Astrocyte (in vitro differentiated cells and primary cell): ENCODE measurements at regions not wholly inside any gene's neighbourhood (a gene's known extent, or its start where the extent isn't known, plus 50 kb on each side); places are given as distances from the start of the nearest gene placed in this dataset.
A peak's percentile ranks its signal among the peaks of the same experiment; 100 is the strongest.
"Not testable (repeated sequence)": the region's sequence is repeated elsewhere in the genome, so short reads cannot be mapped to it uniquely, and the experiment has no call there.

Experiments
- DNase-seq: peaks from one replicate; pipeline ENCODE4 v3.0.0-alpha.2; 2010; ENCODE audit warnings: low read depth
- FAIRE-seq: peaks from 2 replicates; lab custom pipeline; 2011; peaks lifted over from hg19 to GRCh38; lab: Jason Lieb, UNC
- H2AFZ ChIP-seq: 2 replicates; pipeline ENCODE4 v1.6.0; 2012; ENCODE audit warnings: low read depth, low read length, inconsistent platforms
- H3K27ac ChIP-seq: 2 replicates; pipeline ENCODE4 v1.5.1; 2011; ENCODE audit warnings: low read depth, low read length, inconsistent platforms
- H3K27me3 ChIP-seq: 2 replicates; pipeline ENCODE4 v1.6.0; 2011; ENCODE audit warnings: low read length, inconsistent platforms; ENCODE audit not compliant: insufficient read depth
- H3K36me3 ChIP-seq: 2 replicates; pipeline ENCODE4 v1.5.1; 2011; ENCODE audit warnings: low read length, inconsistent platforms; ENCODE audit not compliant: insufficient read depth
- H3K4me1 ChIP-seq: 2 replicates; pipeline ENCODE4 v1.5.1; 2011; ENCODE audit warnings: low read length, inconsistent platforms; ENCODE audit not compliant: insufficient read depth
- H3K4me2 ChIP-seq: 2 replicates; pipeline ENCODE4 v1.6.0; 2012; ENCODE audit warnings: low read length, inconsistent platforms
- H3K4me3 ChIP-seq: 2 replicates; pipeline ENCODE4 v1.5.1; 2011; ENCODE audit warnings: low read depth, mild to moderate bottlenecking, low read length, inconsistent platforms; ENCODE audit not compliant: insufficient read depth
- H3K79me2 ChIP-seq: 2 replicates; pipeline ENCODE4 v1.6.0; 2012; ENCODE audit warnings: mild to moderate bottlenecking, low read length, inconsistent platforms; ENCODE audit not compliant: insufficient read depth
- H3K9ac ChIP-seq: 2 replicates; pipeline ENCODE4 v1.6.0; 2012; ENCODE audit warnings: mild to moderate bottlenecking, low read length, inconsistent platforms
- H3K9me3 ChIP-seq: 2 replicates; pipeline ENCODE4 v1.5.1; 2012; ENCODE audit warnings: low read depth, mild to moderate bottlenecking, low read length, inconsistent platforms; ENCODE audit not compliant: insufficient read depth
- H4K20me1 ChIP-seq: 2 replicates; pipeline ENCODE4 v1.6.0; 2012; ENCODE audit warnings: low read length, inconsistent platforms; ENCODE audit not compliant: insufficient read depth
- H3K27ac Mint-ChIP-seq: one replicate; pipeline ENCODE4 v1.8.0; 2021; ENCODE audit warnings: mild to moderate bottlenecking, mixed read lengths; ENCODE audit not compliant: unreplicated experiment
- H3K27me3 Mint-ChIP-seq: one replicate; pipeline ENCODE4 v1.8.0; 2021; ENCODE audit warnings: low read depth, mixed read lengths; ENCODE audit not compliant: unreplicated experiment
- H3K36me3 Mint-ChIP-seq: one replicate; pipeline ENCODE4 v1.8.0; 2021; ENCODE audit warnings: low read depth, mixed read lengths; ENCODE audit not compliant: unreplicated experiment
- H3K4me1 Mint-ChIP-seq: one replicate; pipeline ENCODE4 v1.8.0; 2021; ENCODE audit warnings: low read depth, mixed read lengths; ENCODE audit not compliant: unreplicated experiment
- H3K4me3 Mint-ChIP-seq: one replicate; pipeline ENCODE4 v1.8.0; 2021; ENCODE audit warnings: mild to moderate bottlenecking, moderate library complexity, mixed read lengths; ENCODE audit not compliant: unreplicated experiment
- H3K9me3 Mint-ChIP-seq: one replicate; pipeline ENCODE4 v1.8.0; 2021; ENCODE audit warnings: mild to moderate bottlenecking, mixed read lengths; ENCODE audit not compliant: unreplicated experiment
- CTCF ChIP-seq: IDR thresholded peaks from 2 replicates; pipeline ENCODE4 v1.5.1; 2011; ENCODE audit warnings: low read depth, mild to moderate bottlenecking, inconsistent platforms, low read length, moderate library complexity; ENCODE audit not compliant: insufficient read depth
- EZH2 ChIP-seq: IDR thresholded peaks from 2 replicates; pipeline ENCODE4 v1.6.1; 2012; ENCODE audit warnings: mild to moderate bottlenecking, low read length, inconsistent platforms; ENCODE audit not compliant: insufficient read depth

GRCh38 chr6:92962846-92963245, 456.5 kb downstream of the EPHA7 start:
- Mint-ChIP-seq H3K27ac (no peak overlapping the region), H3K9me3 (peaks cover 8% of the 10 kb centered on the region), H3K4me3 (no peak overlapping the region), H3K27me3 (no peaks in the 10 kb centered on the region), H3K4me1 (no peaks in the 10 kb centered on the region), H3K36me3 (no peaks in the 10 kb centered on the region)
- H3K4me1 ChIP-seq, result no peaks in the 10 kb centered on the region
- DNase-seq, result no peak
- no peak overlapping the region for H3K4me3 ChIP-seq
- H3K79me2 ChIP-seq, result no peaks in the 10 kb centered on the region
- no peak for FAIRE-seq
- H3K36me3 ChIP-seq, result no peaks in the 10 kb centered on the region
- no peak overlapping the region for H3K27ac ChIP-seq
- no peak overlapping the region for H3K9ac ChIP-seq
- no peak overlapping the region for H2AFZ ChIP-seq
- TF ChIP-seq CTCF, result no peak
- no peak for TF ChIP-seq EZH2
- H4K20me1 ChIP-seq, result no peaks in the 10 kb centered on the region
- no peaks in the 10 kb centered on the region for H3K9me3 ChIP-seq
- no peak overlapping the region for H3K4me2 ChIP-seq
- no peaks in the 10 kb centered on the region for H3K27me3 ChIP-seq

- not testable (repeated sequence) for H3K9me3 Mint-ChIP-seq, H3K4me1 ChIP-seq, H3K9me3 ChIP-seq, H3K27ac ChIP-seq, H3K4me3 Mint-ChIP-seq, H3K27ac Mint-ChIP-seq, H3K4me1 Mint-ChIP-seq, H3K36me3 ChIP-seq, H3K9ac ChIP-seq, H3K79me2 ChIP-seq, H3K4me3 ChIP-seq, H2AFZ ChIP-seq, H3K4me2 ChIP-seq, FAIRE-seq, DNase-seq, H4K20me1 ChIP-seq, H3K27me3 ChIP-seq, H3K36me3 Mint-ChIP-seq, H3K27me3 Mint-ChIP-seq
These were observed 467.2 kb downstream of the EPHA7 start for GRCh38 chr6:92952111-92952510.

GRCh38 chr6:92945799-92946198, 473.6 kb downstream of the EPHA7 start:
- Histone ChIP-seq H3K4me1 (no peaks in the 10 kb centered on the region), H4K20me1 (no peaks in the 10 kb centered on the region), H3K36me3 (no peaks in the 10 kb centered on the region), H2AFZ (no peak overlapping the region), H3K9me3 (no peaks in the 10 kb centered on the region), H3K27ac (no peak overlapping the region), H3K4me2 (peak overlapping the region; percentile 2), H3K27me3 (no peaks in the 10 kb centered on the region), H3K79me2 (no peaks in the 10 kb centered on the region), H3K4me3 (no peak overlapping the region), H3K9ac (no peak overlapping the region)
- H3K27me3 Mint-ChIP-seq, result no peaks in the 10 kb centered on the region
- H3K4me3 Mint-ChIP-seq, result no peak overlapping the region
- TF ChIP-seq EZH2, result no peak
- TF ChIP-seq CTCF, result no peak
- no peak overlapping the region for H3K27ac Mint-ChIP-seq
- H3K36me3 Mint-ChIP-seq, result no peaks in the 10 kb centered on the region
- DNase-seq (peak; percentile 17), FAIRE-seq (no peak)
- H3K9me3 Mint-ChIP-seq, result no peaks in the 10 kb centered on the region
- H3K4me1 Mint-ChIP-seq, result no peaks in the 10 kb centered on the region
